Right atrium auricular region (tissue), 2 donors: ENCODE measurements at regions not wholly inside any gene's neighbourhood (a gene's known extent, or its start where the extent isn't known, plus 50 kb on each side); places are given as distances from the start of the nearest gene placed in this dataset.
A peak's percentile ranks its signal among the peaks of the same experiment; 100 is the strongest.

Experiments
- DNase-seq: peaks from one replicate; pipeline ENCODE4 v3.0.0-alpha.2; 2019; ENCODE audit warnings: low spot score
- H3K27ac ChIP-seq, 2 donors: fragments of 200-600 bp; sonication (generic); 1 replicate in 1 of 2; 2 replicates in 1 of 2; pipeline ENCODE4 v1.5.1; 2016 to 2019
- H3K27me3 ChIP-seq, 2 donors: fragments of 200-600 bp; sonication (generic); one replicate each; pipeline versions ENCODE4 v1.5.1 to v1.6.0; 2017 to 2019
- H3K36me3 ChIP-seq: fragments of 200-600 bp; sonication (generic); one replicate; pipeline ENCODE4 v1.5.1; 2016
- H3K4me1 ChIP-seq, 2 donors: fragments of 200-600 bp; sonication (generic); one replicate each; pipeline versions ENCODE4 v1.5.1 to v1.6.0; 2017 to 2019
- H3K4me3 ChIP-seq, 2 donors: fragments of 200-600 bp; sonication (generic); 1 replicate in 1 of 2; 2 replicates in 1 of 2; pipeline ENCODE4 v1.5.1; 2017 to 2019; ENCODE audit warnings: mild to moderate bottlenecking in 1 of 2, moderate library complexity in 1 of 2
- H3K9me3 ChIP-seq, 2 donors: fragments of 200-600 bp; sonication (generic); one replicate each; pipeline ENCODE4 v1.5.1; 2019
- TF ChIP-seq, protein P1 (sequence below), 2 donors: fragments of 200-600 bp; sonication (generic); IDR thresholded peaks; one replicate each; pipeline ENCODE4 v1.5.1; 2019; ENCODE audit warnings: antibody characterized with exemption in 2 of 2

DNA sequence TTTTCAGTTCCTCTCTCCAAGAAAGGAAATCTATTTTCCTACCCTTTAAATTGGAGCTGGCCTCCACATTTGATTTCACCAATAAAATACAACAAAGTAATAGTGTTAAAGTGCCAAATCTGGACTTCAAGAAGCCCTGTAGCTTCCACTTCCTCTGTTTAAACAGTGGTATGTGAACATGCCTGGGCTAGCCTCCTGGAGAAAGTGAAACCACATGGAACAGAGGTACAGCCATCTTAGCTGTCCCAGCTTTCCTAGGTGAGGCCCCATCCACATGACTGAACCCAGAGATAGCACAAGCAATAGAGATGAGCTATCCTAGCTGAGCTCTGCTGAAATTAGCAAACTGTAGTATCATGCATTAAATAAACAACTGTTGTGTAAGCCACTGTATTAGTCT lies 131.8 kb upstream of the VCX start:
- Histone ChIP-seq H3K4me3 (no peak overlapping the region), H3K36me3 (no peaks in the 10 kb centered on the region), H3K9me3 (no peaks in the 10 kb centered on the region), H3K27me3 (no peaks in the 10 kb centered on the region), H3K4me1 (no peaks in the 10 kb centered on the region), H3K27ac (no peak overlapping the region)
- TF ChIP-seq, protein P1, sequence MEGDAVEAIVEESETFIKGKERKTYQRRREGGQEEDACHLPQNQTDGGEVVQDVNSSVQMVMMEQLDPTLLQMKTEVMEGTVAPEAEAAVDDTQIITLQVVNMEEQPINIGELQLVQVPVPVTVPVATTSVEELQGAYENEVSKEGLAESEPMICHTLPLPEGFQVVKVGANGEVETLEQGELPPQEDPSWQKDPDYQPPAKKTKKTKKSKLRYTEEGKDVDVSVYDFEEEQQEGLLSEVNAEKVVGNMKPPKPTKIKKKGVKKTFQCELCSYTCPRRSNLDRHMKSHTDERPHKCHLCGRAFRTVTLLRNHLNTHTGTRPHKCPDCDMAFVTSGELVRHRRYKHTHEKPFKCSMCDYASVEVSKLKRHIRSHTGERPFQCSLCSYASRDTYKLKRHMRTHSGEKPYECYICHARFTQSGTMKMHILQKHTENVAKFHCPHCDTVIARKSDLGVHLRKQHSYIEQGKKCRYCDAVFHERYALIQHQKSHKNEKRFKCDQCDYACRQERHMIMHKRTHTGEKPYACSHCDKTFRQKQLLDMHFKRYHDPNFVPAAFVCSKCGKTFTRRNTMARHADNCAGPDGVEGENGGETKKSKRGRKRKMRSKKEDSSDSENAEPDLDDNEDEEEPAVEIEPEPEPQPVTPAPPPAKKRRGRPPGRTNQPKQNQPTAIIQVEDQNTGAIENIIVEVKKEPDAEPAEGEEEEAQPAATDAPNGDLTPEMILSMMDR (IDR thresholded peaks at IDR 0.05): no peak
- no peak for DNase-seq

DNA sequence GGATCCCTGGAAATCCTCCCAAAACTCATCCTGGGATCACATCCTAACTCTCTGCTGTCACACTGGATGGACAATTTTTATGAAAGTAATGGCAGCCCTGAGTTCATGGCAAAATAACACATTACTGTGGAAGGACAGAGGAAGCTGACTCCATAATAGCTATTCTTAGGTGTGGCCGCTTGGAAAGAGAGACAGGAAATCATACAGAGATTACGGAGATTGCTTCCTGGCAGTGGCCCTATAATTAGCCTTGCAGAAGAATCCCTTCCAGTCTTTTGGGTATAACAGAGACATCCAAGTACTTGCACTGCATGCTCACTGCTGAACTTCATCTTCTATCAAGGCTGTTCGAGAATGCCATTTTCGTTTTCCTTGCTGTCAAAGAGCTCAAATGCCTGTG lies 133.1 kb upstream of the VCX start:
- H3K4me3 ChIP-seq: no peak overlapping the region
- no peaks in the 10 kb centered on the region for H3K4me1 ChIP-seq
- no peaks in the 10 kb centered on the region for H3K27me3 ChIP-seq
- no peak for DNase-seq
- no peak overlapping the region for H3K27ac ChIP-seq
- TF ChIP-seq, protein P1 (IDR thresholded peaks at IDR 0.05): no peak
- H3K36me3 ChIP-seq: no peaks in the 10 kb centered on the region
- no peaks in the 10 kb centered on the region for H3K9me3 ChIP-seq

DNA sequence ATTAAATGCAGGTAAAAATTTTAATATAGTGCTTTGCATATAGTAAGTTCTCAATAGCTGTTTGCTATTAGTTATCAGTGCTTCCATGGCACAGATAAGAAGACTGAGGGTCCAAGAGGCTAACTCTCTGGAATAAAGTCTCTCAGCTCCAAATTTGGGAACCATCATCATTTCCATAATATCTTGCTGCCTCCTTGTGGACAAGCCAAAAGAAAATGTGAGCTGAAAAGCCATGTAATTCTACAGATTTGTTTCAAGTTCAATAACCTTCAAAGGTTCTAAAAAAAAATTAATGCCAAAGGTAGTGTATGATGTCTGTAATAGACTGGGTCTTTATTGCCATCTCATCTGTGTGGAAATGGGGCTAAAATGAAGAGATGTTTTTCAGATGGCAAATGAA lies 136.9 kb upstream of the VCX start:
- Histone ChIP-seq H3K4me3 (no peak overlapping the region), H3K4me1 (no peaks in the 10 kb centered on the region), H3K9me3 (no peaks in the 10 kb centered on the region), H3K36me3 (no peaks in the 10 kb centered on the region), H3K27me3 (no peaks in the 10 kb centered on the region), H3K27ac (no peak overlapping the region)
- TF ChIP-seq, protein P1 (IDR thresholded peaks at IDR 0.05): peak in 1 of 2 donors; percentile 32
- DNase-seq: no peak

DNA sequence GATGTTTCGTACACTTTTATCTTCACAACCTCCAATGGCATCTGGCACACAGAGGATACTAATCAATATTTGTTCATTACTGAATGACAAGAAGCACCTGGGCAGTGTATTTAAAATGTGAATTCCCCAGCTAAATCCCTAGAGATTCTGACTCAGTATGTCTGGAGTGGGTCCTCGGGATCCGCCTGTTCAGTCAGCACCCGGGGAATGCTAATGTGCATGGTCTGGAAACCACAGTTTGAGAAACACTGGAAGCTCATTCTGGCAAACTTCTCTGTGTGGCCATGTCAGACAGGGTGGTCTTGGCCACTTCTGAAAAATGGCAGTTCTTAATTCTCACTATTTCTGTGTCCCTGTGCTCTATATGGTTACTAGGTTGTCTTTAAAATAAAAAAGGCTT lies 138.8 kb upstream of the VCX start:
- no peak overlapping the region for H3K4me3 ChIP-seq
- DNase-seq: no peak
- H3K9me3 ChIP-seq: no peaks in the 10 kb centered on the region
- H3K36me3 ChIP-seq: no peaks in the 10 kb centered on the region
- no peaks in the 10 kb centered on the region for H3K27me3 ChIP-seq
- no peaks in the 10 kb centered on the region for H3K4me1 ChIP-seq
- TF ChIP-seq, protein P1 (IDR thresholded peaks at IDR 0.05): no peak
- H3K27ac ChIP-seq: no peak overlapping the region

DNA sequence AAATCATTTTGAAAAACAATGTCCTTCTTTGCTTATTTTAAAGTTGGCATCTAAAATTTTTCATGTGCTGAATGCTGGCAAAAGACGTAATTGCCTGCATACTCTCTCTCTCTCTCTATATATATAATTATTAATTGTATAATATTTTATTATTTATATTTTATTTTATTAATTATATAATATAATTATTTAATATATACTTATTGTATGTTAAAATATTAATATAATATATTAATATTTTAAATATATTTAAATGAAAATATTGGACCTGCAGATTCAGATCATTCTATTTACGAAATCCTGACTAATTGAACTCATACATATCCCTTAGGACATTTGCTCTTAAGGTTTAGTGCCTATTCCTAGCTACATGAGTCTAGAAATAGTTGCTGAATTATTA lies 144.7 kb upstream of the VCX start:
- H3K27ac ChIP-seq: no peak overlapping the region
- no peaks in the 10 kb centered on the region for H3K9me3 ChIP-seq
- H3K4me1 ChIP-seq: no peaks in the 10 kb centered on the region
- no peak for DNase-seq
- H3K4me3 ChIP-seq: no peak overlapping the region
- H3K27me3 ChIP-seq: no peaks in the 10 kb centered on the region
- TF ChIP-seq, protein P1 (IDR thresholded peaks at IDR 0.05): no peak
- no peaks in the 10 kb centered on the region for H3K36me3 ChIP-seq

DNA sequence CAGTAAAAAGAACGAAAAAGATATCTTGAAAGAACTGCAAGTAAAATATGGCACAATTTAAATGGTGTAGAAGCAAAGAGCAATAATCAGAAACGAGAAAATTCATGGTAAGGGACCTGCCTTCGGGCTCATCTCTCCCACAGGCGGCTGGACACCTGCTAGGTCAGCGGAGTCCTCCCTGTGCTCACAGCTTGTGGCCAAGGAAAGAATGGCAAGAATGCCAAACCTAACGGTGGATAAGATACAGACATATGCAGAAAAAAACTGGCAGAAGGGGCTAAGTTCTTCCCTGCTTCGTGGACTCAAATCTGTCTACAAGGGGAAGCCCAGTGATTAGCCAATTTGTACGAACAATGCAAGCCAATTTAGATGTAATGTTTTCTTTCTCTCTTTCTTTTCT lies 152.1 kb upstream of the VCX start:
- Histone ChIP-seq H3K4me3 (no peak overlapping the region), H3K9me3 (no peaks in the 10 kb centered on the region), H3K27ac (no peak overlapping the region), H3K27me3 (no peaks in the 10 kb centered on the region), H3K36me3 (no peaks in the 10 kb centered on the region), H3K4me1 (no peaks in the 10 kb centered on the region)
- TF ChIP-seq, protein P1 (IDR thresholded peaks at IDR 0.05): no peak
- DNase-seq: no peak
